Left ventricle myocardium superior (tissue), 1 donor: ENCODE measurements at regions not wholly inside any gene's neighbourhood (a gene's known extent, or its start where the extent isn't known, plus 50 kb on each side); places are given as distances from the start of the nearest gene placed in this dataset.

Experiments
- ATAC-seq: fragments of 200-7000 bp; cut with Tn5 transposase; one replicate; pipeline ENCODE4 v1.9.1; 2020; ENCODE audit warnings: mild to moderate bottlenecking, moderate library complexity
- DNase-seq: peaks from one replicate; pipeline ENCODE4 v3.0.0-alpha.2; 2020
- intact Hi-C: fragments of 100-400 bp; cut with micrococcal nuclease; formaldehyde crosslinking; loops from one replicate; pipeline ENCODE4 v1.11.0; 2022
- donor health status: DM: no; HTN: yes; CAD: no; lungs with severe emphysema.

GRCh38 chr1:200354243-200354642 is 55.6 kb downstream of the ZNF281 start:
- ATAC-seq: no peak
- intact Hi-C loops: no loop called here
- DNase-seq: no peak

DNA sequence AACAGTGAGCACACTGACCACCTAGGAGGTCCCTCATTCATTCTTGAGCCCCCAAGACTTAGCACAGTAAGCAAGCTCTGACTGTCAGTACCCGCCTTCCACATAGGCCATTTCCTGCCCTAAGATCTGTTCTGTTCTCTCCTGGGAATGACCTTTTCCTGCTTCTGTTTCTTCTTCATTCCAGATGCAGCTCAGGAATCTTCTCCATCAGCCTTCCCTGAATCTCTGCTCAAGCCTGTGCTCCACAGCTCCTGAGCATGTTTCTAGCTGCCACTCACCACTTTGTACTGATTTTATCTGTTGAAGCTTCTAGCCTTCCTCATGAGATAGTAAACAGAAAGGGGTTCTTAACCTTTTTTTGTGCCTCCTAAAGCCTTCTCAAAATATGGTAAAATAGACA is 56.6 kb downstream of the ZNF281 start:
- ATAC-seq (no peak), DNase-seq (no peak)
- intact Hi-C loops: no loop called here

DNA sequence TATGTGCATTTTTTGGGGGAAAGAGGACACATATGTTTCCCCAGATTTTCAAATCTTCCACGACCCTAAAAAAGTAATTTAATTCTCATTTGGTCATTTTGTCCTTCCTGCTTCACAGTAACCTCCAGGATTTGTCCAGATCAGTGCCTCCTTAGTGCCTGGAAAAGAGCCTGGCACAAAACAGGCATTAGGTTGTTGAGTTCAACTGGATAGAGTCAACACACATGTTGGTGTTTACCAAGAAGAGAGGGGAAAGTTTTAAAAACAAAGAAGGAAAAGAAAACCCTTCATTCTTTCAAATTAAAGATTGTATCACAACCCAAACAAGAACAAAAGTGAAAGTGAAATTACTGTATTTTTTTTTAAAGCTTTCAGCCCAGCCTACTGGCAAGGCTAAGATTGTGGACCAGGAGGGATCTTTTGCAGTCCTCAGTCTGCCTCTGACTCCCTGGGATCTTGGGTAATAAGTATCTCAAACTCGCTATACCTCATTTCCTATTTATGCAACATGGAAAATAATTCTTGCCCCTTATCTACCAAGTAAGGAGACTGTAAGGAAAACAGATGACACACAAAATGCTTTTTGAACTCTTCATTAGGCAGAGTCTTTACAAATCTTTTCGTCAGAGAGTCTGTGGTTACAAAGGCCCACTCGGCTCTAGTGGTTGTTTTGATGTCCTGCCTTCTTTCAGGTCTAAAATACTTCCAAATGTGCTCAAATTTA is 57.8 kb downstream of the ZNF281 start:
- peak; percentile 28 for ATAC-seq
- no peak for DNase-seq

DNA sequence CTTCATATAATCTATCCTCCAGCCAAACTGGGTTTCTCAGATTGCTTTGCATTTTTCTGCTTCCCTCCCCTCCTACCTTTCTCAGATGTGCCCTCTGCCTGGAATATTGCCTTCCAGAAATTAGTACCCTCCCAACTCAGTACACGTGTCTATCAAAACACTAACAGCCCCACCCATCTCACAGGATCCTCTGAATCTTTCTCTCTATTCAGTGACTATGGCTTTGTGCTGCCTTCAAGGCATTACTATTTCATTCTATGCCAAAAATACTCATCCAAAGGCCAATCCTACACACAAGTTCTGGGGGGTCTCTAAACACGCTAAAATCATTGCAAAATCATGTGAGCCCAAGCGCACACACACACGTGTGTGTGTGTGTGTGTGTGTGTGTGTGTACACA is 58.4 kb downstream of the ZNF281 start:
- intact Hi-C loops: no loop called here

More for the DNA sequence above, 57.8 kb downstream of the ZNF281 start:
- intact Hi-C loops: no loop called here

GRCh38 chr1:200346700-200347099 is 63.1 kb downstream of the ZNF281 start:
- no peak for DNase-seq
- intact Hi-C loops: no loop called here

More for the DNA sequence above, 58.4 kb downstream of the ZNF281 start:
- DNase-seq (no peak), ATAC-seq (no peak)

GRCh38 chr1:200345520-200345919 is 64.3 kb downstream of the ZNF281 start:
- DNase-seq (no peak), ATAC-seq (no peak)
- intact Hi-C loops: no loop called here

More at GRCh38 chr1:200346700-200347099, 63.1 kb downstream of the ZNF281 start:
- ATAC-seq: no peak

DNA sequence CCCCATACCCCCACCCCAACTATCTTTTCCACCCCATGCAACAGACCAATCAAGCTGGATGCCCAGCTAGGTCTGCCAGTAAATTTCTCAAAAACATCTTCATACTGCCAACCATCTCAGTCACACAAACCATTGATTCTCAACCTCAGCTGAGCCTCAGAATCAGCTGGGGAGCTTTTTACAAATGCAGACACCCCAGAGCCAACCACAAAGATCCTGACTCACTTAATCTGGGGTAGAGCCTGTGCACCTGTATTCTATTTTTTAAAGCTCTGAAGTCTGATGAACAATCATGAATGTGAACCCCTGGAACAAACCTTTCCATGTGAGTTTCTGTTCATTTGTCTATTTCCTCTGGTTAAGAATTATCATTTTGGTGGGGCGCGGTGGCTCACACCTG is 66.0 kb downstream of the ZNF281 start:
- intact Hi-C loops: no loop called here
- ATAC-seq: no peak
- DNase-seq: no peak

GRCh38 chr1:200342511-200343311 is 67.1 kb downstream of the ZNF281 start:
- DNase-seq: no peak
- intact Hi-C loops: no loop called here
- no peak for ATAC-seq

DNA sequence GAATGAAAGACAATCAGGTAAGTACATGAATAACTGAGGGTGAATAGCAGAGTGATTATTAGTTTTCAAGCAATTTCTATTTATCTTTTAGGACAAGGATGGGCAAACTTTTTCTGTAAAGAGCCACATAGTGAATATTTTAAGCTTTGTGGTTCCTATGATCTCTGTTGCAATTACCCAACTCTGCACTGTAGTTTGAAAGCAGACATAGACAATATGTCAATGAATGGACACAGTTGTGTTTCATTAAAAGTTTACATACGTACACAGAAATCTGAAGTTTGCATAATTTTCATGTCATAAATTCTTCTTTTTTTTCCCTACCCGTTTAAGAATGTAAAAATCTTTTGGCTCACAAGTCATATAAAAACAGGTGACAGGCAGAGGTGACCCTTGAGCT is 71.4 kb downstream of the ZNF281 start:
- DNase-seq (no peak), ATAC-seq (no peak)
- intact Hi-C loops: no loop called here

GRCh38 chr1:200337831-200338230 is 72.0 kb downstream of the ZNF281 start:
- ATAC-seq: no peak
- intact Hi-C loops: no loop called here
- no peak for DNase-seq

DNA sequence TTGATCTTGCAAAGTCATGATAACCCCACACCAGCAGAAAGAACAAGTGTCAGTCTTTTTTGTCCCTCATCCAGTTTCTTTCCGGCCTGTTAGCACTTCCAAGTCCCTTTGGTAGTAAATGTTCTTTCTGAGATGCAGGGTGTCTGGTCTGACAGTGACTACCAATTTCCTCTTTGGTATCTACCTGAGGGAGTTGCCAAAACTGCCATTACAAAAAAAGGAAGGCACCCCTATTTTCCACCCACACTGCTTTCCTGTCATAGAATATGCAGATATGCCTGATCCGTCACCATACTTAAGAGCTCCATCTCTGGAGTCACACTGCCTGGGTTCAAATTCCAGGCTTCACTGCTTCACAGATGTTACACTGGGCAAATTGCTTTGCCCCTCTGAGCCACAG is 72.4 kb downstream of the ZNF281 start:
- ATAC-seq (no peak), DNase-seq (no peak)
- intact Hi-C loops: no loop called here

- ATAC-seq: no peak
- DNase-seq: no peak
- intact Hi-C loops: no loop called here
Measured at GRCh38 chr1:200336901-200337391, 72.9 kb downstream of the ZNF281 start.

DNA sequence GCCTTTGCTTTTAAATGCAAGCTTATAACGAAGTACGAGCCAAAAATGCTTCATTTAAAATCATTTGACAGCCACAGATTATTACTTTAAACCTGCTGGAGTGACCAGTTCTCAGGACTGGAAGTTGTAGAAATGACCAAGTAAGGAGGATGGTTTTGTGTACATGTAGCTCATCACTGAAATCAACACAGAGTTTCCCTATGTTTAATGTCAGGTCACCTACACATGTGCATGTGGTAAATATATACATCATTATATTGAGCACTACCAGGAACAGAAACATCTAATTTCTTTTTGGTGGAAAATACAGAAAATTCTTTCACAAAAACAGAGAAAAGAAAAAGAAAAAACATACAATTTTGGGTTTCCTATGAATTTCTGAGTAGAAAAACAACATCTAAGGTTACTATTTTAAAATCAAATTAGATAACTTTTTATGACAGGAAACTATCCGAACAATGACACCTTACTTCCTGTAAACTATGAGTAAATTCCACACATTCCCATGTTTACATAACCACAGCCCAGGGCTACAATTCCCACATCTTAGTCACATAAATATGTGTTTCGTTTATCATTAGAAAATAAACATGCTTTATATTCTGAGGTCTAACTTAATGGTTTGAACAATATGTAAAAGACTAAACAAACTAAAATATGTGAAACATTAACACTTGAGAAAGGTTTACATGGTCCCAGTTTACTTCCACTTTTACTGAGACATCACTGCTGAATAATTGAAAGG is 73.6 kb downstream of the ZNF281 start:
- DNase-seq: no peak
- ATAC-seq: no peak
- intact Hi-C loops: no loop called here

DNA sequence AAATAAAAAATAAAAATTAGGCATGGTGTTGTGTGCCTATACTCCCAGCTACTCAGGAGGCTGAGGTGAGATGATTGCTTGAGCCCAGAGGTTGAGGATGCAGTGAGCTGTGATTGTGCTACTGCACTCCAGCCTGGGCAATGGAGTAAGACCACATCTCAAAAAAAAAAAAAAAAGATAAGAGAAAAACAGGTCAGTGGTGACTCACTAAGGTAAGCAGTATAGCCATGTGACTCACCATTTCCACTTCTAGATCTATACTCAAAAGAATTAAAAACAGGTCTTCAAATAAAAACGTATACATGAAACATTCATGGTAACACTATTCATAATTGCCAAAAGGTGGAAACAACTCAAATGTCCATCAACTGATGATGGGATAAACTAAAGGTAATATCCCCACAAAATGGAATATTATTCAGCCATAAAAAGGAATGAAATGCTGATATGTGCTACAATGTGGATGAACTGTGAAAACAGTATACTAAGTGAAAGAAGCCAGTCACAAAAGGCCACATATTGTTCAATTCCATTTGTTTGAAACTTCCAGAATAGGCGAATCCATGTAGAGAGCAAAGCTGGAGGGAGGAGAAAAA is 75.1 kb downstream of the ZNF281 start:
- intact Hi-C loops: no loop called here
- DNase-seq (no peak), ATAC-seq (no peak)

DNA sequence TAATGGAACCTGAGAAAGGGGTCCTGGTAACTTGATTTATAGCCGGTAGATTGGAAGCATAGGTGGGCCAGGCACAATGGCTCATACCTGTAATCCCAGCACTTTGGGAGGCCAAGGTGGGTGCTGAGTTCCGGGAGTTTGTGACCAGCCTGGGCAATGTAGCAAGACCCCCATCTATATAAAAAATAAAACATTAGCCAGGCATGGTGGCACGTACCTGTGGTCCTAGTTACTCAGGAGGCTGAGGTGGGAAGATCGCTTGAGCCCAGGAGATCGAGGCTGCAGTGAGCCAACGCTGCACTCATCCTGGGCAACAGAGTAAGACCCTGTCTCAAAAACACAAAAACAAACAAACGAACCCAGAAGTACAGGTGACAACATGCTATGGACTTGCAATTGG is 76.5 kb downstream of the ZNF281 start:
- ATAC-seq (no peak), DNase-seq (no peak)
- intact Hi-C loops: no loop called here

DNA sequence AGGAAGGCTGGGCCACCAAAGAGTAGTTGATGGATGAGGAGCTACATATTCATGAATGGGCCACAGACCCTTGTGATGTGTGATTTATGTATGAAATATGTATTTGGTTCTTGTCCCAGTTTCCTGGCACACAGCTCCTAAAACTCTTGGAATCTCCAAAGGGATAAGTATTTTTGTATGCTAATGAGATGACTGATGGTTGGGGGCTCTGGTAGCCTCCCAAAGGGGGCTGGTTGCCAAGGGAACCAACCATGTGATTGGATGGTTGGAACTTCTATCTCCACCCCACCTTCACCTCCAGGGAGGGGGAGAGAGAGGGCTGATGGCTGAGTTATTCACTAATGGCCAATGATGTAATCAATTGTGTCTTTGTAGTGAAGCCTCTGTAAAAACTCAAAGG is 77.1 kb downstream of the ZNF281 start:
- DNase-seq (no peak), ATAC-seq (no peak)
- intact Hi-C loops: no loop called here

GRCh38 chr1:200330741-200331428 is 79.0 kb downstream of the ZNF281 start:
- DNase-seq (no peak), ATAC-seq (no peak)
- intact Hi-C loops: no loop called here

GRCh38 chr1:200329208-200329882 is 80.5 kb downstream of the ZNF281 start:
- no peak for DNase-seq
- intact Hi-C loops: no loop called here
- no peak for ATAC-seq
